ENCODE measurements at regions not wholly inside any gene's neighbourhood (a gene's known extent, or its start where the extent isn't known, plus 50 kb on each side); places are given as distances from the start of the nearest gene placed in this dataset.
"Not testable (repeated sequence)": the region's sequence is repeated elsewhere in the genome, so short reads cannot be mapped to it uniquely, and the experiment has no call there.

GRCh38 chr21:8194042-8194441 is 2327.3 kb upstream of the TPTE start:
- H3K4me1 ChIP-seq, H3K36me3 ChIP-seq, H3K9me3 ChIP-seq, H3K27me3 ChIP-seq, H3K27ac ChIP-seq, H3K4me3 ChIP-seq: not testable (repeated sequence)
- no CpG with 5 or more reads among the region's 17 CpGs for WGBS, 2 donors (ENCODE audit: low coverage in 1 of 2)
- peak; percentile 51 for ATAC-seq

- not testable (repeated sequence) for H3K36me3 ChIP-seq, H3K27ac ChIP-seq, H3K4me1 ChIP-seq, H3K9me3 ChIP-seq, H3K4me3 ChIP-seq, H3K27me3 ChIP-seq
- no CpG with 5 or more reads among the region's 20 CpGs for WGBS, 2 donors (ENCODE audit: low coverage in 1 of 2)
- peak; percentile 64 for ATAC-seq
Measured at GRCh38 chr21:8197377-8198027, 2323.9 kb upstream of the TPTE start.

DNA sequence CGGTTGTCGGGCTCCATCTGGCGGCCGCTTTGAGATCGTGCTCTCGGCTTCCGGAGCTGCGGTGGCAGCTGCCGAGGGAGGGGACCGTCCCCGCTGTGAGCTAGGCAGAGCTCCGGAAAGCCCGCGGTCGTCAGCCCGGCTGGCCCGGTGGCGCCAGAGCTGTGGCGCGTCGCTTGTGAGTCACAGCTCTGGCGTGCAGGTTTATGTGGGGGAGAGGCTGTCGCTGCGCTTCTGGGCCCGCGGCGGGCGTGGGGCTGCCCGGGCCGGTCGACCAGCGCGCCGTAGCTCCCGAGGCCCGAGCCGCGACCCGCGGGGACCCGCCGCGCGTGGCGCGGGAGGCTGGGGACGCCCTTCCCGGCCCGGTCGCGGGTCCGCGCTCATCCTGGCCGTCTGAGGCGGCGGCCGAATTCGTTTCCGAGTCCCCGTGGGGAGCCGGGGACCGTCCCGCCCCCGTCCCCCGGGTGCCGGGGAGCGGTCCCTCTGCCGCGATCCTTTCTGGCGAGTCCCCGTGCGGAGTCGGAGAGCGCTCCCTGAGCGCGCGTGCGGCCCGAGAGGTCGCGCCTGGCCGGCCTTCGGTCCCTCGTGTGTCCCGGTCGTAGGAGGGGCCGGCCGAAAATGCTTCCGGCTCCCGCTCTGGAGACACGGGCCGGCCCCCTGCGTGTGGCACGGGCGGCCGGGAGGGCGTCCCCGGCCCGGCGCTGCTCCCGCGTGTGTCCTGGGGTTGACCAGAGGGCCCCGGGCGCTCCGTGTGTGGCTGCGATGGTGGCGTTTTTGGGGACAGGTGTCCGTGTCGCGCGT is 2316.1 kb upstream of the TPTE start:
- not testable (repeated sequence) for H3K27ac ChIP-seq, H3K4me3 ChIP-seq, H3K27me3 ChIP-seq, H3K4me1 ChIP-seq, H3K36me3 ChIP-seq, H3K9me3 ChIP-seq
- peak; percentile 83 for ATAC-seq
- no CpG with 5 or more reads among the region's 111 CpGs for WGBS, 2 donors (ENCODE audit: low coverage in 1 of 2)

DNA sequence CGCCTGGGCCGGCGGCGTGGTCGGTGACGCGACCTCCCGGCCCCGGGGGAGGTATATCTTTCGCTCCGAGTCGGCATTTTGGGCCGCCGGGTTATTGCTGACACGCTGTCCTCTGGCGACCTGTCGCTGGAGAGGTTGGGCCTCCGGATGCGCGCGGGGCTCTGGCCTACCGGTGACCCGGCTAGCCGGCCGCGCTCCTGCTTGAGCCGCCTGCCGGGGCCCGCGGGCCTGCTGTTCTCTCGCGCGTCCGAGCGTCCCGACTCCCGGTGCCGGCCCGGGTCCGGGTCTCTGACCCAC is 2315.5 kb upstream of the TPTE start:
- no CpG with 5 or more reads among the region's 40 CpGs for WGBS, 2 donors (ENCODE audit: low coverage in 1 of 2)
- not testable (repeated sequence) for H3K4me1 ChIP-seq, ATAC-seq, H3K4me3 ChIP-seq, H3K27me3 ChIP-seq, H3K36me3 ChIP-seq, H3K9me3 ChIP-seq, H3K27ac ChIP-seq

DNA sequence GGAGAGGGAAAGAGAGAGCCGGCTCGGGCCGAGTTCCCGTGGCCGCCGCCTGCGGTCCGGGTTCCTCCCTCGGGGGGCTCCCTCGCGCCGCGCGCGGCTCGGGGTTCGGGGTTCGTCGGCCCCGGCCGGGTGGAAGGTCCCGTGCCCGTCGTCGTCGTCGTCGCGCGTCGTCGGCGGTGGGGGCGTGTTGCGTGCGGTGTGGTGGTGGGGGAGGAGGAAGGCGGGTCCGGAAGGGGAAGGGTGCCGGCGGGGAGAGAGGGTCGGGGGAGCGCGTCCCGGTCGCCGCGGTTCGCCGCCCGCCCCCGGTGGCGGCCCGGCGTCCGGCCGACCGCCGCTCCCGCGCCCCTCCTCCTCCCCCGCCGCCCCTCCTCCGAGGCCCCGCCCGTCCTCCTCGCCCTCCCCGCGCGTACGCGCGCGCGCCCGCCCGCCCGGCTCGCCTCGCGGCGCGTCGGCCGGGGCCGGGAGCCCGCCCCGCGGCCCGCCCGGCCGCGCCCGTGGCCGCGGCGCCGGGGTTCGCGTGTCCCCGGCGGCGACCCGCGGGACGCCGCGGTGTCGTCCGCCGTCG is 2308.3 kb upstream of the TPTE start:
- WGBS, 2 donors (ENCODE audit: low coverage in 1 of 2): no CpG with 5 or more reads among the region's 111 CpGs
- H3K9me3 ChIP-seq, H3K4me1 ChIP-seq, H3K27me3 ChIP-seq, H3K36me3 ChIP-seq, ATAC-seq, H3K27ac ChIP-seq, H3K4me3 ChIP-seq: not testable (repeated sequence)
- TF ChIP-seq, protein P1, sequence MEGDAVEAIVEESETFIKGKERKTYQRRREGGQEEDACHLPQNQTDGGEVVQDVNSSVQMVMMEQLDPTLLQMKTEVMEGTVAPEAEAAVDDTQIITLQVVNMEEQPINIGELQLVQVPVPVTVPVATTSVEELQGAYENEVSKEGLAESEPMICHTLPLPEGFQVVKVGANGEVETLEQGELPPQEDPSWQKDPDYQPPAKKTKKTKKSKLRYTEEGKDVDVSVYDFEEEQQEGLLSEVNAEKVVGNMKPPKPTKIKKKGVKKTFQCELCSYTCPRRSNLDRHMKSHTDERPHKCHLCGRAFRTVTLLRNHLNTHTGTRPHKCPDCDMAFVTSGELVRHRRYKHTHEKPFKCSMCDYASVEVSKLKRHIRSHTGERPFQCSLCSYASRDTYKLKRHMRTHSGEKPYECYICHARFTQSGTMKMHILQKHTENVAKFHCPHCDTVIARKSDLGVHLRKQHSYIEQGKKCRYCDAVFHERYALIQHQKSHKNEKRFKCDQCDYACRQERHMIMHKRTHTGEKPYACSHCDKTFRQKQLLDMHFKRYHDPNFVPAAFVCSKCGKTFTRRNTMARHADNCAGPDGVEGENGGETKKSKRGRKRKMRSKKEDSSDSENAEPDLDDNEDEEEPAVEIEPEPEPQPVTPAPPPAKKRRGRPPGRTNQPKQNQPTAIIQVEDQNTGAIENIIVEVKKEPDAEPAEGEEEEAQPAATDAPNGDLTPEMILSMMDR (IDR thresholded peaks at IDR 0.05): peak in 1 of 4 experiments; percentile 34

- ATAC-seq, H3K4me1 ChIP-seq, H3K36me3 ChIP-seq, H3K9me3 ChIP-seq, H3K27me3 ChIP-seq, H3K27ac ChIP-seq, H3K4me3 ChIP-seq: not testable (repeated sequence)
- TF ChIP-seq, protein P1 (IDR thresholded peaks at IDR 0.05): peak in 1 of 4 experiments; percentile 23
- WGBS, 2 donors (ENCODE audit: low coverage in 1 of 2): no CpG with 5 or more reads among the region's 70 CpGs
Measured at GRCh38 chr21:8214539-8214938, 2306.8 kb upstream of the TPTE start.

GRCh38 chr21:8229366-8230150 is 2291.8 kb upstream of the TPTE start:
- WGBS, 2 donors (ENCODE audit: low coverage in 1 of 2): no CpG with 5 or more reads among the region's 5 CpGs
- peak; percentile 45 for ATAC-seq
- not testable (repeated sequence) for H3K9me3 ChIP-seq, H3K36me3 ChIP-seq, H3K4me1 ChIP-seq, H3K27me3 ChIP-seq, H3K4me3 ChIP-seq, H3K27ac ChIP-seq

DNA sequence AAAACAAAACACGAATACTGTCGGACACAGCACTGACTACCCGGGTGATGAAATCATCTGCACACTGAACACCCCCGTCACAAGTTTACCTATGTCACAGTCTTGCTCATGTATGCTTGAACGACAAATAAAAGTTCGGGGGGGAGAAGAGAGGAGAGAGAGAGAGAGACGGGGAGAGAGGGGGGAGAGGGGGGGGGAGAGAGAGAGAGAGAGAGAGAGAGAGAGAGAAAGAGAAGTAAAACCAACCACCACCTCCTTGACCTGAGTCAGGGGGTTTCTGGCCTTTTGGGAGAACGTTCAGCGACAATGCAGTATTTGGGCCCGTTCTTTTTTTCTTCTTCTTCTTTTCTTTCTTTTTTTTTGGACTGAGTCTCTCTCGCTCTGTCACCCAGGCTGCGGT is 2290.1 kb upstream of the TPTE start:
- not testable (repeated sequence) for ATAC-seq
- WGBS, 2 donors (ENCODE audit: low coverage in 1 of 2): 45% methylated on average over 2 of the region's 12 CpGs; no CpG with 5 or more reads in 1 of the 2 donors

DNA sequence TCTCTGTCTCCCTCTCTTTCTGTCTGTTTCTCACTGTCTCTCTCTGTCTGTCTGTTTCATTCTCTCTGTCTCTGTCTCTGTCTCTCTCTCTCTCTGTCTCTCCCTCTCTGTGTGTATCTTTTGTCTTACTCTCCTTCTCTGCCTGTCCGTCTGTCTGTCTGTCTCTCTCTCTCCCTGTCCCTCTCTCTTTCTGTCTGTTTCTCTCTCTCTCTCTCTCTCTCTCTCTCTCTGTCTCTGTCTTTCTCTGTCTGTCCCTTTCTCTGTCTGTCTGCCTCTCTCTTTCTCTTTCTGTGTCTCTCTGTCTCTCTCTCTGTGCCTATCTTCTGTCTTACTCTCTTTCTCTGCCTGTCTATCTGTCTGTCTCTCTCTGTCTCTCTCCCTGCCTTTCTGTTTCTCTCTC is 2288.4 kb upstream of the TPTE start:
- WGBS, 2 donors (ENCODE audit: low coverage in 1 of 2): 62 to 73% methylated on average over 1 of the region's 1 CpG
- H3K27me3 ChIP-seq, ATAC-seq, H3K4me3 ChIP-seq, H3K36me3 ChIP-seq, H3K4me1 ChIP-seq, H3K9me3 ChIP-seq, H3K27ac ChIP-seq: not testable (repeated sequence)

More for the DNA sequence above, 2290.1 kb upstream of the TPTE start:
- H3K4me1 ChIP-seq, H3K27me3 ChIP-seq, H3K4me3 ChIP-seq, H3K27ac ChIP-seq, H3K9me3 ChIP-seq, H3K36me3 ChIP-seq: not testable (repeated sequence)

DNA sequence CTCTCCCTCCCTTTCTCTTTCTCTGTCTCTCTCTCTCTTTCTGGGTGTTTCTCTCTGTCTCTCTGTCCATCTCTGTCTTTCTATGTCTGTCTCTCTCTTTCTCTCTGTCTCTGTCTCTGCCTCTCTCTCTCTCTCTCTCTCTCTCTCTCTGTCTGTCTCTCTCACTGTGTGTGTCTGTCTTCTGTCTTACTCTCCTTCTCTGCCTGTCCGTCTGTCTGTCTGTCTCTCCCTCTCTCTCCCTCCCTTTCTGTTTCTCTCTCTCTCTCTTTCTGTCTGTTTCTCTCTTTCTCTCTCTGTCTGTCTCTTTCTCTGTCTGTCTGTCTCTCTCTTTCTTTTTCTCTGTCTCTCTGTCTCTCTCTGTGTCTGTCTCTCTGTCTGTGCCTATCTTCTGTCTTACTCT is 2287.3 kb upstream of the TPTE start:
- H3K27ac ChIP-seq, ATAC-seq, H3K27me3 ChIP-seq, H3K36me3 ChIP-seq, H3K4me1 ChIP-seq, H3K4me3 ChIP-seq, H3K9me3 ChIP-seq: not testable (repeated sequence)
- 70 to 79% methylated on average over 1 of the region's 1 CpG for WGBS, 2 donors (ENCODE audit: low coverage in 1 of 2)

Data from gastroesophageal sphincter (tissue), 4 donors.